DOHH2 (cell line): ENCODE measurements at regions not wholly inside any gene's neighbourhood (a gene's known extent, or its start where the extent isn't known, plus 50 kb on each side); places are given as distances from the start of the nearest gene placed in this dataset.

Experiments used
- H3F3A ChIP-seq: fragments of 200-600 bp; sonication (generic), shearing (Covaris generic); 2 replicates; pipeline ENCODE4 v1.6.0; 2016; ENCODE audit warnings: antibody characterized with exemption, mild to moderate bottlenecking; ENCODE audit not compliant: control insufficient read depth, insufficient read depth
- H3K27ac ChIP-seq: fragments of 200-600 bp; sonication (generic); 2 replicates; pipeline ENCODE4 v1.5.1; 2014; ENCODE audit warnings: low read depth, mild to moderate bottlenecking, low read length, moderate library complexity
- H3K27me3 ChIP-seq: fragments of 200-600 bp; sonication (generic); 2 replicates; pipeline ENCODE4 v1.6.1; 2014; ENCODE audit warnings: mild to moderate bottlenecking, low read length, mixed read lengths; ENCODE audit not compliant: control insufficient read depth
- H3K36me3 ChIP-seq: fragments of 200-600 bp; sonication (generic); 2 replicates; pipeline ENCODE4 v1.6.1; 2014; ENCODE audit warnings: mild to moderate bottlenecking, low read length, moderate library complexity, mixed read lengths; ENCODE audit not compliant: control insufficient read depth
- H3K4me1 ChIP-seq: fragments of 200-600 bp; sonication (generic); 2 replicates; pipeline ENCODE4 v1.6.1; 2014; ENCODE audit warnings: mild to moderate bottlenecking, low read length, mixed read lengths; ENCODE audit not compliant: control insufficient read depth
- H3K4me2 ChIP-seq: fragments of 200-600 bp; sonication (generic); 2 replicates; pipeline ENCODE4 v1.6.0; 2014; ENCODE audit warnings: mild to moderate bottlenecking, low read length, moderate library complexity
- H3K4me3 ChIP-seq: fragments of 200-600 bp; sonication (generic); 2 replicates; pipeline ENCODE4 v1.5.1; 2014; ENCODE audit warnings: mild to moderate bottlenecking, low read length, mixed read lengths
- H3K79me2 ChIP-seq: fragments of 200-600 bp; sonication (generic); 2 replicates; pipeline ENCODE4 v1.6.1; 2014; ENCODE audit warnings: mild to moderate bottlenecking, low read length, mixed read lengths; ENCODE audit not compliant: control insufficient read depth
- H3K9me2 ChIP-seq: fragments of 200-600 bp; sonication (generic); replicated peaks from 2 replicates; pipeline ENCODE4 v1.6.1; 2014; ENCODE audit warnings: mild to moderate bottlenecking, low read length, mixed read lengths; ENCODE audit not compliant: control insufficient read depth
- H3K9me3 ChIP-seq: fragments of 200-600 bp; sonication (generic); 2 replicates; pipeline ENCODE4 v1.6.1; 2014; ENCODE audit warnings: antibody characterized with exemption, low read length, mixed read lengths; ENCODE audit not compliant: control insufficient read depth, insufficient read depth
- H4K20me1 ChIP-seq: fragments of 200-600 bp; sonication (generic); 2 replicates; pipeline ENCODE4 v1.6.0; 2014; ENCODE audit warnings: low read depth, mild to moderate bottlenecking, antibody characterized with exemption, low read length, moderate library complexity; ENCODE audit not compliant: control insufficient read depth, insufficient read depth
- EZH2phosphoT487 ChIP-seq: fragments of 200-600 bp; sonication (generic); IDR thresholded peaks from 2 replicates; pipeline ENCODE4 v1.6.1; 2017; ENCODE audit warnings: borderline replicate concordance, mild to moderate bottlenecking, antibody characterized with exemption, low read length, moderate library complexity, mixed read lengths
- TF ChIP-seq, protein P1 (sequence below): fragments of 200-600 bp; sonication (generic); IDR thresholded peaks from one replicate; pipeline ENCODE4 v1.5.1; 2014; ENCODE audit warnings: antibody characterized with exemption, mild to moderate bottlenecking, low read depth, low read length; ENCODE audit not compliant: poor library complexity, severe bottlenecking

DNA sequence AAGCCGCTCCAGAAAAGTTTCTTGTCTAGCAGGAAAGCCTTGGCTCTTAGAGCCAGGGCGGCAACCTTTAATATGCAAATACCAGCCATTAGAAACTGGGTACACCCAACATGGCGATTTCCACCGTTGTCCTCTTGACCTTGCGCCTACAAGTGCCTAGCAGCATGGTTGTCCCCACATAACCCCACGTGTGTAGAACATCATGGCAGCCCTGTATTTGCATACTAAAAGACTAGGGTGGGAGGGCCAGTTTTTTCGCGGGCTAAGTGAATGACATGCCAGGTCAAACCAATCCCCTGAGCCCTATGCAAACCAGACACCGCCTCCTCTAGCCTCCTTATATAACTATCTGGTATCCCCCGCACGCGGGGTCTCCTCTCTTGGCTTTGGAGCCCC, 58.4 kb upstream of the FZD8 start:
- no peaks in the 10 kb centered on the region for H3K79me2 ChIP-seq
- no peak overlapping the region for H3K4me2 ChIP-seq
- H3K4me3 ChIP-seq = no peak overlapping the region
- H3K9me3 ChIP-seq = no peaks in the 10 kb centered on the region
- no peak overlapping the region for H3K27ac ChIP-seq
- H4K20me1 ChIP-seq = no peaks in the 10 kb centered on the region
- no peaks in the 10 kb centered on the region for H3K9me2 ChIP-seq
- no peaks in the 10 kb centered on the region for H3K36me3 ChIP-seq
- no peaks in the 10 kb centered on the region for H3F3A ChIP-seq
- TF ChIP-seq, protein P1, sequence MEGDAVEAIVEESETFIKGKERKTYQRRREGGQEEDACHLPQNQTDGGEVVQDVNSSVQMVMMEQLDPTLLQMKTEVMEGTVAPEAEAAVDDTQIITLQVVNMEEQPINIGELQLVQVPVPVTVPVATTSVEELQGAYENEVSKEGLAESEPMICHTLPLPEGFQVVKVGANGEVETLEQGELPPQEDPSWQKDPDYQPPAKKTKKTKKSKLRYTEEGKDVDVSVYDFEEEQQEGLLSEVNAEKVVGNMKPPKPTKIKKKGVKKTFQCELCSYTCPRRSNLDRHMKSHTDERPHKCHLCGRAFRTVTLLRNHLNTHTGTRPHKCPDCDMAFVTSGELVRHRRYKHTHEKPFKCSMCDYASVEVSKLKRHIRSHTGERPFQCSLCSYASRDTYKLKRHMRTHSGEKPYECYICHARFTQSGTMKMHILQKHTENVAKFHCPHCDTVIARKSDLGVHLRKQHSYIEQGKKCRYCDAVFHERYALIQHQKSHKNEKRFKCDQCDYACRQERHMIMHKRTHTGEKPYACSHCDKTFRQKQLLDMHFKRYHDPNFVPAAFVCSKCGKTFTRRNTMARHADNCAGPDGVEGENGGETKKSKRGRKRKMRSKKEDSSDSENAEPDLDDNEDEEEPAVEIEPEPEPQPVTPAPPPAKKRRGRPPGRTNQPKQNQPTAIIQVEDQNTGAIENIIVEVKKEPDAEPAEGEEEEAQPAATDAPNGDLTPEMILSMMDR = no peak
- no peak for TF ChIP-seq EZH2phosphoT487
- H3K27me3 ChIP-seq = no peaks in the 10 kb centered on the region
- no peaks in the 10 kb centered on the region for H3K4me1 ChIP-seq

DNA sequence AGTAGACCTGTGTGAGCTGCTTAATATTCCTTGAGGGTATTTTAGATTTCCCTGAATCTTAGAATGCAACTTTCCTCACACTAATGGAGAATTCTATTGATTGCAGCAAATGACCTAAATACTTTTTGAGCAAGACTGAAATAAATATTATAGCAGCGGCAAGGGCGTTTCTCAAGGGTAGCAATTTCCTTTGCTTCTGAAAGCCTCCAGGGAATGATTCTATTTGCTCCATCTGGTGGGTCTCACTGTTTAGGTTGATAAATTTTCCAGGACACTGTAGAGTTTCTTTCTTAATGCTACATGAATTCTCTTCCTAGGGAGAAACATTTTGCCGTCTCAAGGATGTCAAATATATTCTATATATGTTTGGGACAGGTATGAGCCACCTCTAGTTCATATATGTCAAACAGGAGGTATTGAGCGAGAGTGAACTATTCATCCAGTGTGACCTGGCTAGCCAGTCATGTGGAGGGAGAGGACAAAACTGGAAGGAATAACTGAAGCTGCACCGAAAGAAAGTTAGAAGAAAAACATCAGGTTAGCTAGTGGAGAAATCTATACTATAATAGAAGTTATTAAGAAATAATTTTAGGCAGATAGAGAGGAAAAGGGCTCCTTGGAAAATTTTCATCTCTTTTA, 57.9 kb upstream of the FZD8 start:
- no peaks in the 10 kb centered on the region for H3K79me2 ChIP-seq
- no peak overlapping the region for H3K27ac ChIP-seq
- H3K4me2 ChIP-seq = no peak overlapping the region
- H3K9me3 ChIP-seq = no peaks in the 10 kb centered on the region
- no peaks in the 10 kb centered on the region for H3K36me3 ChIP-seq
- H3K4me1 ChIP-seq = no peaks in the 10 kb centered on the region
- H3F3A ChIP-seq = no peaks in the 10 kb centered on the region
- no peak overlapping the region for H3K4me3 ChIP-seq
- no peaks in the 10 kb centered on the region for H3K27me3 ChIP-seq
- H4K20me1 ChIP-seq = no peaks in the 10 kb centered on the region
- TF ChIP-seq EZH2phosphoT487 = no peak
- TF ChIP-seq, protein P1 = no peak
- H3K9me2 ChIP-seq = no peaks in the 10 kb centered on the region

DNA sequence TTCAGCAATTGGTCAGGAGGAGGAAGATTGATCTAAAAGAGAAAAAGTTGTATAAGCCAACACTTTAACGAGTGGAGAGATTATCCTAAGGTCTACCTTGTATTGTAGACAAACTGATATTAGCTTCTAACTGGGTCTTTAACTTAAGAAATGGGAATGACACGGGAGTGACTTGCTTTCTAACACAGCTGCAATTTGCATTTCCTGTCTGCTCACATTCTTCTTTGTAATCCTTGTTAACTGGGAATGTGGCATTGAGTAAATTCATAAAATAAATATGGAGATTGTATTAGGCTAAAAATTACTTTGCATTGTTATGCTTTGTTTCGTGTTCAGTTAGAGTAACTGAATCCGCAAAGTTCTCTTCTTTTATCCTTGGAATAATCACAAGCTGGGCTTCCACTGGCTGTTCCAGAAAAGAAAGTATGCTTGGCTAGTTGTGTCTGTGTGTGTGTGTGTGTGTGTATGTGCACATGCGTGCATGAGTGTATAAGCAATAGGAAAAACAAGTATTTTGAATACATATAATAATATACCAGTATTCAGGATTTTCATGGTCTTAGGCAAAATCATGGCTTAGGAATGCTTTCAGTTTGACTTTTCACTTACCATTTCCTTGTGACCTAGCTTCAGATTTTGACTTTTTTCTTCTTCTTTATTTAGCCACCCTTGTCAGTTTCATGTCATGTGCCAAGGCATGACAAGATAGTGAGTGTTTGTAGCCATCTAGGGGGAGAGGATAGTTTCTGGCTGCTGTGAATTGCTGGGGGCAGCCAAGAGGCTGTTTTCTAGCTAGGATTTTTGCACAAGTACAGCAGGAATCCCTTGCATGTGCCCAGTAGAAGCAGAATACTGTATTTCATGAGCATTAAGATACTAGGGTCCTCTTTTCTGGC, 54.5 kb upstream of the FZD8 start:
- Histone ChIP-seq H3K79me2 (no peaks in the 10 kb centered on the region), H3K36me3 (no peaks in the 10 kb centered on the region), H3K4me3 (no peak overlapping the region), H3K4me1 (no peaks in the 10 kb centered on the region), H3K4me2 (no peak overlapping the region), H4K20me1 (no peaks in the 10 kb centered on the region), H3K27me3 (no peaks in the 10 kb centered on the region), H3F3A (no peaks in the 10 kb centered on the region), H3K9me2 (no peaks in the 10 kb centered on the region), H3K9me3 (no peaks in the 10 kb centered on the region), H3K27ac (no peak overlapping the region)
- TF ChIP-seq, protein P1 = no peak
- no peak for TF ChIP-seq EZH2phosphoT487
